Activated naive CD8-positive, alpha-beta T cell treated with anti-CD3 and anti-CD28 coated beads, Interleukin-2, amount 50 U/mL, for 16 hours (primary cell): ENCODE measurements at regions not wholly inside any gene's neighbourhood (a gene's known extent, or its start where the extent isn't known, plus 50 kb on each side); places are given as distances from the start of the nearest gene placed in this dataset.

Experiments
- DNase-seq: peaks from one replicate; pipeline ENCODE4 v3.0.0-alpha.2; 2020; ENCODE audit warnings: low read depth, low spot score

GRCh38 chr2:195410074-195410671 lies 246.9 kb upstream of the SLC39A10 start:
- DNase-seq, result no peak

DNA sequence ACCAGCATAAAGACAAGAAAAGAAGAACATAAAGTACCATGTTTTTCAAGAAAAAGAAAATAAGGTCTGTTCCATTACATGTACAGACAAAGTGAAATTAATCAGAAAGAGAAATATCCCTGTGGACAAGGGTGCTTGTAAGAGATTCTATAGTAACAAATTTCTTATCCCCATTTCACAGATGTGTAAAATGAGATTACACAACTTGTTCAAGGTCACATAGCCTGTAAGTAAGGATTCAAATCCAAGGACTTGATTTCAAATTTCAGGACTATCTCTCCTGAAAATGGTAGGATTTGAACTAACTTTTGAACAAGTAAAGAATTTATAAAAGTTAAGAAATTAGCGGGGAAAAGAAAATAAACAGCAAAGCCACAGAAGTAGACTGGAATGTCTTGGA lies 248.2 kb upstream of the SLC39A10 start:
- DNase-seq, result no peak

DNA sequence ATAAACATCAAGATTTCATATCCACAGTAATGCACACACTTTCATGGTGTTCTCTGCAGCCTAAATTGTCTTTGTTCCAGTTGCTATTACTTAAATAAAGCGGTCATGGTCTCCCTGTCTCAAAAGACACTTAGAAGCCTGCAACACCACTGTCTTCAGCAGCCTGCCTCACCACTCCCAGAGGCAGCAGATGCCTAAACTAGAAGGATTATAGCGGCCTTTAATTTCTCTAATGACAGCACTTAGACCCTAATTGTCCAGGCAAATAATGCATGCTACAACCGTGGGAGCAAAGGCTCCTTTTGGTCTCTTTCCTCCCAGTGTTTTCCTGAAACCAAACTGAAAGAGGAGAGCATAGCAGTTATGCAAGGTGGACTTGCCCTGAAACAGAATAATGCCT lies 248.8 kb upstream of the SLC39A10 start:
- DNase-seq, result no peak

- DNase-seq, result no peak
Observed at GRCh38 chr2:195407783-195408182, 249.2 kb upstream of the SLC39A10 start.

GRCh38 chr2:195406886-195407603 lies 250.0 kb upstream of the SLC39A10 start:
- no peak for DNase-seq

DNA sequence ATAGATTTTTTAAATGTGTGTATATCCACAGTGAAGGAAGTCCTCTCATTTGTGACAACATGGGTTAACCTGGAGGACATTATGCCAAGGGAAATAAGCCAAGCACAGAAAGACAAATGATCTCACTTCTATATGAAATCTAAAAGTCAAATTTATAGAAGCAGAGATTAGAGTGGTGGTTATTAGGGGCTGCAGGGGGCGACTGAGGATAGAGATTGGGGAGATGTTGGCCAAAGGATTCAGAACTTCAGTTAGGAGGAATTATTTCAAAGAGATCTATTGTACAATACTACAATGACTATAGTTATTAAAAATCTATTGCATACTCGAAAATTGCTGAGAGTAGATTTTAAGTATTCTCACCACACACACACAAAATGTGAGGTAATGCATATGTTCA lies 252.4 kb upstream of the SLC39A10 start:
- no peak for DNase-seq

DNA sequence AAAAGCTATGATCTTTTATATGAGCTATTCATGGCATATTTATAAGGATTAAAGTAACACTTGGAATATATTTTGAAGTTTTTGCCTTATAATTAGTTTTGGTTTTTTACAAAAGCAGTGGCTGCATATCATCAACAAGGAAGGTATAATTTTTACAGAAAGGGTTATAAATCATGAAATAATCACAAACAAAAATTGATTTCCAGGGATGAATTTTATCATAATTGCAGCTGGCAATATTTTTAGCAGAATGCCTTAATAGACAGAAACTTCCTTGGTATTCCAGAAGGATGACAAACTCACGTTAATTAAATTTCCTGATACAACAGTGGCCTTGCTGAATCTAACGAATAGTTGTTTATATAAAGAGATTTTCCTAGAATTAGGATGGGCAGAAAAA lies 260.5 kb upstream of the SLC39A10 start:
- no peak for DNase-seq

DNA sequence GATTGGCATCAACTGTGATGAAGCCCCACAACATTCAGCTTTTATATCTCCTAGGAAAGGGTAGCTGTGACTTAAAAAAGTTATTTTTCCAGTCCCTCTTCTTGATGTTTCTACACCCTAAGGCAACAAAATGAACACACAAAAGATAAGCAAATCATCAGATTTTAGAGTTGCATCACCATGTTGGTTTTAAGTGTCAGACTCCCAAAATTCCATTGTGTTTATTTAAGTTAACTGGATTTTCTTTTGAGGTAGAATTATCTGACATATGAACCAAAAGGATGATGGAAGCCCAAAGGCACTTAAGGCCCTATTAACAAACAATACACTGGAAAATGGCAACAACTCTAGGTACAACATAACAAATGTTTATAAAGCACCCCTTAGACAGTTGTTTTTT lies 261.7 kb upstream of the SLC39A10 start:
- DNase-seq, result no peak

GRCh38 chr2:195392446-195393336 lies 264.3 kb upstream of the SLC39A10 start:
- no peak for DNase-seq

- DNase-seq, result no peak
Observed at GRCh38 chr2:195390686-195391321, 266.2 kb upstream of the SLC39A10 start.

- no peak for DNase-seq
Observed at GRCh38 chr2:195388028-195388427, 269.0 kb upstream of the SLC39A10 start.

GRCh38 chr2:195382186-195382585 lies 274.8 kb upstream of the SLC39A10 start:
- DNase-seq, result no peak

GRCh38 chr2:195370167-195370943 lies 286.7 kb upstream of the SLC39A10 start:
- no peak for DNase-seq

GRCh38 chr2:195369218-195369587 lies 287.8 kb upstream of the SLC39A10 start:
- no peak for DNase-seq

DNA sequence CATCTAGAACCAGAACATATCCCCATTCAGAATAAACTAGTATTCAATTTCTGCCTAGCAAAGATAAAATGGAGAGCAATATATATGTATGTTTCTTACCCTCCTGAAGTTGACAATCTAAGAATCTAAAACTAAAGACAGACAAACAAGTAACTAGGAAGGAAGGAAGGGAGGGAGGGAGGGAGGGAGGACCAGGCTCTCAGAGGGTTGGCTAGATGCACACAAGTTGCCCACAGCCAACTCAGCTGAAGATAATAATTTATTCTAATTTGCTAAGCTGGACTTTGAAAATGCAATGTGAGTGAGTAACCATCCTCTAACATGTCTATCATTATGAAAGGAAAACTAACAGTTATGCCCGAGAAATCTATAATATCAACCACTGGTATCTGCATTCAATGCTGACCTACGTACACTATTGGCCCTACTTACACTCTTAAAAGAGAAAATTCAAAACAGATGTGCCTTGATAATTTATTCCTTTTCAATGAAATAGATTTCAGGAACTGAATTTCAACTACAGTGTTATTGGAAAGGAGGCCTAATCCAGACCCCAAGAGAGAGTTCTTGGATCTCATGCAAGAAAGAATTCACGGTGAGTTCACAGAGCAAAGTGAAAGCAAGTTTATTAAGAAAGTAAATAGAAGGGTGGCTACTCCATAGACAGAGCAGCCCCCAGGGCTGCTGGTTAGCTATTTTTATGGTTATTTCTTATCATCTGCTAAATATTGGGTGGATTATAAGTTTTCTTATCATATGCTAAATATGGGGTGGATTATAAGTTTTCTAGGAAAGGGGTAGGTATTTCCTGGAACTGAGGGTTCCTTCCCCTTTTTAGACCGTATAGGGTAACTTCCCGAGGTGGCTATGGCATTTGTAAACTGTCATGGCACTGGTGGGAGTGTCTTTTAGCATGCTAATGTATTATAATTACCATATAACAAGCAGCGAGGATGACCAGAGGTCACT lies 288.5 kb upstream of the SLC39A10 start:
- DNase-seq, result no peak

DNA sequence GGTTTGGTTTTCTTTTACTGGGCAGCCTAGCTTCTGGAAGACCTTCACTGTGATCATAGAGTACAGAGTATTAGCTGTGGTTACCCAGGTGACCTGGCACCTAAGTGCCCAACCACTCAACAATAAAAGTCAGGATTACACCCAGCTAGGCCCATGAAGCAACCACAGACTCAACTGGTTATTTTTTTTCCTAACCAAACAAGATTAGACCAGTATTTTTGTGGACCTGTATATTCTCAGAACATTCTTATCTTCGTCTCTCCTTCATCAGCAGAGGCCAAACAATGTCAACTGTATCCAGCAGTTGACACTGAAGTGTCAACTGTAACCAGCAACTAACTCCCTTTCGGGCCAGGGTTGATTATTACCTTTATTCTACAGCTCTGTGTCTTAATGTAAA lies 289.2 kb upstream of the SLC39A10 start:
- DNase-seq, result no peak

DNA sequence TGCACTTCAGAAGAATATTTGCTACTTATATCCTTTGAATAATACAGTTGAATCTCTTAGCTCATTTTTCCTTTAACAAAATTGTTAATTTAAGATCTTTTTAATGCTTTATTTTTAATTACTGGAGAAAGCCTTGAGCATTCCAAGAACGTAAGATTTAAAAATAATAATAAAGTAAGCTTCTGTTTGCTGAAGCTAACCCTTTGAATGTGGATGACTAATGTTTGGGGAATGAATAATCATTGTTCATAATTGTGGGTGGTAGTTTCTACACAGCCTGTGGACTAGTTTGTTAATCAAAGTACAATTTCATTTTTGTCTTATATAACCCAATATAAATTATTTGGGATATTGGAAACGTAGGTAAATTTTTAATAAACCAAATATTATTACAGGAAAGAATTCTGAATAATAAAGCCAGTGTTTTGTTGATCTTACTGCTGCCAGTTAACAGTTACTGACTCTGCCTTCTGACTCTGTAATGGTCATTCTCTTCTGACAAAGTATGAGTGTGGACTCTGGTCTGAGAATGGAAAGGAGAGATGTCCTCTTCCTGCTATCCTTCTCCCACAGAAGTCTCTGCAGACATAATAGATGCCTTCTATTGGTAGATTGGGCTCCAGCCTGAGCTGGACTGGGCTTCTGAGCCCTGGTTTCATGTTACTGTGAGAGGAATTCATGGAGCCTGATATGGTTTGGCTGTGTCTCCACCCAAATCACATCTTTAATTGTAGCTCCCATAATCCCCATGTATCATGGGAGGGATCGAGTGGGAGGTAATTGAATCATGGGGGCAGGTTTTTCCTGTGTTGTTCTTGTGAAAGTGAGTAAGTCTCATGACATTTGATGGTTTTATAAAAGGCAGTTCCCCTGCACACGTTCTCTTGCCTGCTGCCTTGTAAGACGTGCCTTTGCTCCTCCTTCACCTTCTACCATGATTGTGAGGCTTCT lies 292.7 kb upstream of the SLC39A10 start:
- no peak for DNase-seq

- DNase-seq, result no peak
Observed at GRCh38 chr2:195363496-195363895, 293.5 kb upstream of the SLC39A10 start.

DNA sequence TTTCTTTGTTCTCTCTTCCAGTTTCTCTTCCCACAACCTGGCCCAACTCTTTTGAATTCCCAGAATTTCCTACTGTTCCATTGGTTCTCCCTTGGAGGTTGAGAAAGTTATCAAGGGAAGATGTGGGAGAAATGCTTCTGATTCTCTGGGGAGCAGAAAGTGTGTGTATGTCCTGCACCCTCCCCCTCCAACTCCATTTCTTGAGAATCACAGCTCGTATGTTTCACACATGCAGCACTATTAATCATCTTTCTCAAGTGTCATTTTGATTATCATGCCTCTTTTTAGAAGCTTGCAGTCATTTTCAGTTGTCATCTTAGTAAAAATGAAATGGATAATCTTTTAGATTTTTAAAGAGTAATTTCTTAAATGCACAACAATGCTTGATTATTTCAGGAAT lies 296.8 kb upstream of the SLC39A10 start:
- DNase-seq, result no peak
